Head of caudate nucleus (tissue), 42 donors: ENCODE measurements at regions not wholly inside any gene's neighbourhood (a gene's known extent, or its start where the extent isn't known, plus 50 kb on each side); places are given as distances from the start of the nearest gene placed in this dataset.
A peak's percentile ranks its signal among the peaks of the same experiment; 100 is the strongest.

Experiments
- DNase-seq, 42 donors: peaks; one replicate each; pipeline versions ENCODE4 v3.0.0 to v3.0.0-alpha.2; 2020 to 2021; ENCODE audit warnings: mixed read lengths in 7 of 42
- intact Hi-C: fragments of 100-400 bp; cut with DNase I; formaldehyde crosslinking; loops from one replicate; pipeline ENCODE4 v1.15.0; 2022

- intact Hi-C loops: no loop called here
- DNase-seq: peak in 24 of 42 donors; percentile 13 to 84 (median 44)
Measured at GRCh38 chr9:90256345-90256744, 386.3 kb downstream of the DIRAS2 start.

- no peak for DNase-seq
- intact Hi-C loops: no loop called here
Measured at GRCh38 chr9:90259311-90260246, 383.0 kb downstream of the DIRAS2 start.

- DNase-seq: no peak
- intact Hi-C loops: no loop called here
Measured at GRCh38 chr9:90261698-90262097, 380.9 kb downstream of the DIRAS2 start.

- no peak for DNase-seq
- intact Hi-C loops: no loop called here
Measured at GRCh38 chr9:90268613-90269012, 374.0 kb downstream of the DIRAS2 start.

- DNase-seq: no peak
- intact Hi-C loops: no loop called here
Measured at GRCh38 chr9:90271707-90272106, 370.9 kb downstream of the DIRAS2 start.

GRCh38 chr9:90274725-90275124 lies 367.9 kb downstream of the DIRAS2 start:
- no peak for DNase-seq
- intact Hi-C loops: no loop called here

- DNase-seq: peak in 2 of 42 donors; percentile 7 to 42
- intact Hi-C loops: no loop called here
Measured at GRCh38 chr9:90285946-90286345, 356.7 kb downstream of the DIRAS2 start.

- no peak for DNase-seq
- intact Hi-C loops: no loop called here
Measured at GRCh38 chr9:90287567-90288274, 354.9 kb downstream of the DIRAS2 start.

- no peak for DNase-seq
Measured at GRCh38 chr9:90288275-90288639, 354.4 kb downstream of the DIRAS2 start.

GRCh38 chr9:90290716-90291485 lies 351.7 kb downstream of the DIRAS2 start:
- intact Hi-C loops: no loop called here
- DNase-seq: no peak

More at GRCh38 chr9:90288275-90288639, 354.4 kb downstream of the DIRAS2 start:
- intact Hi-C loops: no loop called here

GRCh38 chr9:90296539-90296938 lies 346.1 kb downstream of the DIRAS2 start:
- DNase-seq: no peak
- intact Hi-C loops: no loop called here

GRCh38 chr9:90299968-90300367 lies 342.7 kb downstream of the DIRAS2 start:
- DNase-seq: no peak
- intact Hi-C loops: no loop called here

- DNase-seq: no peak
- intact Hi-C loops: no loop called here
Measured at GRCh38 chr9:90300611-90301276, 341.9 kb downstream of the DIRAS2 start.

GRCh38 chr9:90301277-90301653 lies 341.4 kb downstream of the DIRAS2 start:
- intact Hi-C loops: no loop called here
- DNase-seq: peak in 33 of 42 donors; percentile 8 to 80 (median 37)

- intact Hi-C loops: no loop called here
- DNase-seq: no peak
Measured at GRCh38 chr9:90303655-90304054, 339.0 kb downstream of the DIRAS2 start.

GRCh38 chr9:90306158-90306557 lies 336.5 kb downstream of the DIRAS2 start:
- intact Hi-C loops: no loop called here
- DNase-seq: no peak

- intact Hi-C loops: no loop called here
- no peak for DNase-seq
Measured at GRCh38 chr9:90307167-90307833, 335.3 kb downstream of the DIRAS2 start.

- no peak for DNase-seq
- intact Hi-C loops: no loop called here
Measured at GRCh38 chr9:90307891-90308290, 334.7 kb downstream of the DIRAS2 start.

GRCh38 chr9:90308691-90309090 lies 333.9 kb downstream of the DIRAS2 start:
- intact Hi-C loops: no loop called here

More at GRCh38 chr9:90308691-90309090, 333.9 kb downstream of the DIRAS2 start:
- DNase-seq: no peak
